ENCODE measurements at regions not wholly inside any gene's neighbourhood (a gene's known extent, or its start where the extent isn't known, plus 50 kb on each side); places are given as distances from the start of the nearest gene placed in this dataset.

- BruUV-seq (replicated peaks), result no TSS peak
- Histone ChIP-seq H3K4me1 (ENCODE audit: insufficient read depth, low read length) (no peaks in the 10 kb centered on the region), H3K9me3 (ENCODE audit: low read length) (peaks cover 15% of the 10 kb centered on the region), H3K4me2 (ENCODE audit: low read depth, low read length) (no peak overlapping the region), H3K36me3 (replicated peaks in 1 of 2; ENCODE audit: control insufficient read depth in 1 of 2, insufficient read depth in 2 of 2, low read length in 2 of 2) (no peaks in the 10 kb centered on the region), H3K9ac (ENCODE audit: insufficient read depth, low read depth, low read length) (no peak overlapping the region), H2AFZ (ENCODE audit: low read length) (no peak overlapping the region), H3K27me3 (ENCODE audit: control insufficient read depth in 1 of 2, insufficient read depth in 2 of 2, low read length in 2 of 2) (no peaks in the 10 kb centered on the region), H3K79me2 (ENCODE audit: insufficient read depth, low read length) (no peaks in the 10 kb centered on the region), H3K27ac (ENCODE audit: extremely low read length, insufficient read depth, low read length) (no peak overlapping the region), H4K20me1 (ENCODE audit: insufficient read depth, low read length) (no peaks in the 10 kb centered on the region), H3K4me3 (replicated peaks in 1 of 3; ENCODE audit: insufficient read depth in 1 of 3, low read depth in 2 of 3, low read length in 3 of 3) (no peak overlapping the region)
- ChIA-PET CTCF (ENCODE audit: low intra/inter-chr PET ratio, low total read pairs) (no interaction called here), POLR2A (no interaction called here)
- in situ Hi-C loops (cut with HindIII; ENCODE audit: extremely low pct_ligation_motif_present, low pct_unique_long_range_greater_than_20kb) (no loop called here), intact Hi-C loops (cut with micrococcal nuclease; ENCODE audit: unreplicated experiment) (no loop called here)
- FAIRE-seq (no peak), ATAC-seq (no peak), DNase-seq (ENCODE audit: low spot score) (no peak)
- no peak for TF ChIP-seq SP1 (IDR thresholded peaks at IDR 0.05)
- TF ChIP-seq SP1 (CRISPR knock-in tag; IDR thresholded peaks at IDR 0.05), result no peak
- no peak for TF ChIP-seq ZNF557 (CRISPR knock-in tag; IDR thresholded peaks at IDR 0.05)
- no peak for TF ChIP-seq STAT6 (CRISPR knock-in tag; IDR thresholded peaks at IDR 0.05; ENCODE audit: borderline replicate concordance)
- no peak for TF ChIP-seq KAT7 (CRISPR knock-in tag; IDR thresholded peaks at IDR 0.05; ENCODE audit: borderline replicate concordance)
- WGBS (ENCODE audit: low lambda C conversion rate), result 0% methylated on average over 5 of the region's 6 CpGs
Observed at GRCh38 chr6:77264970-77265369, 198.3 kb downstream of the HTR1B start.

- no peak overlapping the region for H3K4me2 ChIP-seq (ENCODE audit: low read depth, low read length)
- BruUV-seq (replicated peaks), result no TSS peak
- DNase-seq (ENCODE audit: low spot score), result no peak
- in situ Hi-C loops (cut with HindIII; ENCODE audit: extremely low pct_ligation_motif_present, low pct_unique_long_range_greater_than_20kb), result no loop called here
- H3K79me2 ChIP-seq (ENCODE audit: insufficient read depth, low read length), result no peaks in the 10 kb centered on the region
- H3K9ac ChIP-seq (ENCODE audit: insufficient read depth, low read depth, low read length), result no peak overlapping the region
- no peaks in the 10 kb centered on the region for H4K20me1 ChIP-seq (ENCODE audit: insufficient read depth, low read length)
- CTCF ChIA-PET (ENCODE audit: low intra/inter-chr PET ratio, low total read pairs), result no interaction called here
- no peaks in the 10 kb centered on the region for H3K27me3 ChIP-seq (ENCODE audit: control insufficient read depth in 1 of 2, insufficient read depth in 2 of 2, low read length in 2 of 2)
- no peak for FAIRE-seq
- H3K4me3 ChIP-seq (replicated peaks in 1 of 3; ENCODE audit: insufficient read depth in 1 of 3, low read depth in 2 of 3, low read length in 3 of 3), result no peak overlapping the region
- H3K9me3 ChIP-seq (ENCODE audit: low read length), result peaks cover 20% of the 10 kb centered on the region
- ATAC-seq, result no peak
- H2AFZ ChIP-seq (ENCODE audit: low read length), result no peak overlapping the region
- H3K4me1 ChIP-seq (ENCODE audit: insufficient read depth, low read length), result no peaks in the 10 kb centered on the region
- intact Hi-C loops (cut with micrococcal nuclease; ENCODE audit: unreplicated experiment), result no loop called here
- no peak overlapping the region for H3K27ac ChIP-seq (ENCODE audit: extremely low read length, insufficient read depth, low read length)
- POLR2A ChIA-PET, result no interaction called here
- no peaks in the 10 kb centered on the region for H3K36me3 ChIP-seq (replicated peaks in 1 of 2; ENCODE audit: control insufficient read depth in 1 of 2, insufficient read depth in 2 of 2, low read length in 2 of 2)
- 0% methylated on average over 2 of the region's 2 CpGs for WGBS (ENCODE audit: low lambda C conversion rate)
- TF ChIP-seq PLRG1 (conservative IDR thresholded peaks at IDR 0.05) (no peak), TOE1 (CRISPR knock-in tag; IDR thresholded peaks at IDR 0.05) (no peak), RELA (CRISPR knock-in tag; IDR thresholded peaks at IDR 0.05) (no peak), ZFYVE20 (CRISPR knock-in tag; IDR thresholded peaks at IDR 0.05; ENCODE audit: borderline replicate concordance, low read depth) (no peak), ZNF275 (CRISPR knock-in tag; IDR thresholded peaks at IDR 0.05; ENCODE audit: borderline replicate concordance) (no peak), NCOA1 (CRISPR knock-in tag; IDR thresholded peaks at IDR 0.05) (no peak), NFIC (IDR thresholded peaks at IDR 0.05; ENCODE audit: low read length) (no peak), ZNF597 (CRISPR knock-in tag; IDR thresholded peaks at IDR 0.05) (no peak), PRMT3 (CRISPR knock-in tag; IDR thresholded peaks at IDR 0.05; ENCODE audit: borderline replicate concordance, low read depth) (no peak), SRSF4 (IDR thresholded peaks at IDR 0.05; ENCODE audit: low read depth, low read length, poor library complexity, severe bottlenecking) (no peak), CBX1 (IDR thresholded peaks at IDR 0.05; ENCODE audit: low read depth) (no peak), ZNF329 (CRISPR knock-in tag; IDR thresholded peaks at IDR 0.05; ENCODE audit: low read depth) (no peak)
Observed at GRCh38 chr6:77263003-77263402, 200.3 kb downstream of the HTR1B start.

Data from HepG2 (cell line).